ENCODE measurements at regions not wholly inside any gene's neighbourhood (a gene's known extent, or its start where the extent isn't known, plus 50 kb on each side); places are given as distances from the start of the nearest gene placed in this dataset.

GRCh38 chr4:138092060-138092459 lies 150.1 kb downstream of the SLC7A11 start:
- no peaks in the 10 kb centered on the region for H3K4me1 ChIP-seq (ENCODE audit: insufficient read depth)
- H3K4me3 Mint-ChIP-seq, result no peak overlapping the region
- DNase-seq (ENCODE audit: low spot score) (peak; percentile 30), ATAC-seq (peak; percentile 31; the same call in 1 of the 3 replicates)
- H2AFZ ChIP-seq, result peak overlapping the region; percentile 7; the same call in 1 of the 2 replicates
- H3K9me2 ChIP-seq (ENCODE audit: insufficient read depth), result no peaks in the 10 kb centered on the region
- no peaks in the 10 kb centered on the region for H4K20me1 ChIP-seq (replicated peaks; ENCODE audit: insufficient read depth)
- H3K4me1 Mint-ChIP-seq, result no peaks in the 10 kb centered on the region; the same call in 2 of the 3 replicates
- no peak overlapping the region for H3K27ac Mint-ChIP-seq
- H3K27me3 ChIP-seq (ENCODE audit: insufficient read depth), result no peaks in the 10 kb centered on the region
- no peak overlapping the region for H3K4me2 ChIP-seq
- no peak for TF ChIP-seq CREB1 (CRISPR knock-in tag; IDR thresholded peaks at IDR 0.05; ENCODE audit: low read depth)
- TF ChIP-seq ETS1 (IDR thresholded peaks at IDR 0.05), result no peak
- peak in 1 of 2 experiments; percentile 41; a peak in 2 of 4 replicates for TF ChIP-seq CTCF (conservative IDR thresholded peaks at IDR 0.05; ENCODE audit: low read depth in 2 of 2)
- peaks cover 2% of the 10 kb centered on the region; the same call in 2 of the 3 replicates for H3K9me3 Mint-ChIP-seq
- no peaks in the 10 kb centered on the region for H3K79me2 ChIP-seq (replicated peaks; ENCODE audit: insufficient read depth)
- H3K4me3 ChIP-seq, result no peak overlapping the region
- H3K27ac ChIP-seq (ENCODE audit: low read depth), result no peak overlapping the region
- no peaks in the 10 kb centered on the region for H3K36me3 ChIP-seq (ENCODE audit: insufficient read depth)
- no peaks in the 10 kb centered on the region; the same call in 2 of the 3 replicates for H3K36me3 Mint-ChIP-seq (ENCODE audit: low read depth)
- no peaks in the 10 kb centered on the region for H3F3A ChIP-seq (replicated peaks; ENCODE audit: low read depth)
- no peaks in the 10 kb centered on the region for H3K27me3 Mint-ChIP-seq (ENCODE audit: insufficient read depth, low read depth, poor library complexity)

GRCh38 chr4:138090918-138091676 lies 151.1 kb downstream of the SLC7A11 start:
- no peaks in the 10 kb centered on the region for H3K36me3 ChIP-seq (ENCODE audit: insufficient read depth)
- no peaks in the 10 kb centered on the region for H3K79me2 ChIP-seq (replicated peaks; ENCODE audit: insufficient read depth)
- no peak overlapping the region for H3K27ac ChIP-seq (ENCODE audit: low read depth)
- no peaks in the 10 kb centered on the region for H4K20me1 ChIP-seq (replicated peaks; ENCODE audit: insufficient read depth)
- no peak overlapping the region for H3K4me2 ChIP-seq
- no peak overlapping the region for H3K4me3 ChIP-seq
- peak overlapping the region; percentile 78; the same call in 1 of the 2 replicates for H2AFZ ChIP-seq
- no peaks in the 10 kb centered on the region for H3F3A ChIP-seq (replicated peaks; ENCODE audit: low read depth)
- no peaks in the 10 kb centered on the region; the same call in 2 of the 3 replicates for H3K36me3 Mint-ChIP-seq (ENCODE audit: low read depth)
- no peaks in the 10 kb centered on the region for H3K4me1 ChIP-seq (ENCODE audit: insufficient read depth)
- no peak for DNase-seq (ENCODE audit: low spot score)
- no peaks in the 10 kb centered on the region; the same call in 2 of the 3 replicates for H3K4me1 Mint-ChIP-seq
- H3K9me3 Mint-ChIP-seq, result peaks cover 2% of the 10 kb centered on the region; the same call in 2 of the 3 replicates
- H3K27ac Mint-ChIP-seq, result peak overlapping the region; percentile 12; the same call in 1 of the 2 replicates
- no peaks in the 10 kb centered on the region for H3K27me3 Mint-ChIP-seq (ENCODE audit: insufficient read depth, low read depth, poor library complexity)
- H3K4me3 Mint-ChIP-seq, result no peak overlapping the region
- no peaks in the 10 kb centered on the region for H3K9me2 ChIP-seq (ENCODE audit: insufficient read depth)
- no peak; the same call in 2 of the 3 replicates for ATAC-seq
- no peaks in the 10 kb centered on the region for H3K27me3 ChIP-seq (ENCODE audit: insufficient read depth)
- TF ChIP-seq JUNB (IDR thresholded peaks at IDR 0.05; ENCODE audit: unreplicated experiment) (no peak), ZNF331 (CRISPR knock-in tag; IDR thresholded peaks at IDR 0.05; ENCODE audit: low read depth) (no peak), ZNF114 (CRISPR knock-in tag; IDR thresholded peaks at IDR 0.05) (no peak), EZH2 (IDR thresholded peaks at IDR 0.05; ENCODE audit: low read depth, unreplicated experiment) (no peak), EZH2phosphoT487 (IDR thresholded peaks at IDR 0.05; ENCODE audit: unreplicated experiment) (no peak), NANOG (IDR thresholded peaks at IDR 0.05; ENCODE audit: borderline replicate concordance) (no peak), CREB1 (CRISPR knock-in tag; IDR thresholded peaks at IDR 0.05; ENCODE audit: low read depth) (no peak), REST (IDR thresholded peaks at IDR 0.05; ENCODE audit: unreplicated experiment) (no peak), STAT1 (IDR thresholded peaks at IDR 0.05; ENCODE audit: unreplicated experiment) (no peak), CTCF (conservative IDR thresholded peaks at IDR 0.05; ENCODE audit: low read depth in 2 of 2) (no peak), ETS1 (IDR thresholded peaks at IDR 0.05) (no peak)
